ENCODE measurements at regions not wholly inside any gene's neighbourhood (a gene's known extent, or its start where the extent isn't known, plus 50 kb on each side); places are given as distances from the start of the nearest gene placed in this dataset.

- TF ChIP-seq CTCF (IDR thresholded peaks at IDR 0.05) (no peak), POLR2A (IDR thresholded peaks at IDR 0.05) (no peak)
Measured at GRCh38 chr4:144504883-144505282, 141.1 kb upstream of the HHIP start.
